ENCODE measurements at regions not wholly inside any gene's neighbourhood (a gene's known extent, or its start where the extent isn't known, plus 50 kb on each side); places are given as distances from the start of the nearest gene placed in this dataset.

- Mint-ChIP-seq H3K9me3 (no peaks in the 10 kb centered on the region), H3K27me3 (ENCODE audit: low read depth) (peaks cover 4% of the 10 kb centered on the region), H3K4me3 (no peak overlapping the region), H3K27ac (no peak overlapping the region), H3K36me3 (no peaks in the 10 kb centered on the region), H3K4me1 (peaks cover 23% of the 10 kb centered on the region)
- no peak for TF ChIP-seq CTCF (IDR thresholded peaks at IDR 0.05; ENCODE audit: unreplicated experiment)
- DNase-seq (ENCODE audit: low spot score in 2 of 2, unreplicated experiment in 2 of 2) = no peak
Measured at GRCh38 chr5:16392718-16393117, 72.9 kb downstream of the ZNF622 start.

- no peak for TF ChIP-seq CTCF (IDR thresholded peaks at IDR 0.05; ENCODE audit: unreplicated experiment)
- H3K4me1 Mint-ChIP-seq = peaks cover 23% of the 10 kb centered on the region
- no peaks in the 10 kb centered on the region for H3K36me3 Mint-ChIP-seq
- H3K27ac Mint-ChIP-seq = no peak overlapping the region
- H3K9me3 Mint-ChIP-seq = no peaks in the 10 kb centered on the region
- DNase-seq (ENCODE audit: low spot score in 2 of 2, unreplicated experiment in 2 of 2) = no peak
- H3K4me3 Mint-ChIP-seq = no peak overlapping the region
- peaks cover 7% of the 10 kb centered on the region for H3K27me3 Mint-ChIP-seq (ENCODE audit: low read depth)
Measured at GRCh38 chr5:16391858-16392649, 73.5 kb downstream of the ZNF622 start.

- no peak for TF ChIP-seq CTCF (IDR thresholded peaks at IDR 0.05; ENCODE audit: unreplicated experiment)
- Mint-ChIP-seq H3K4me3 (no peak overlapping the region), H3K27ac (no peak overlapping the region), H3K4me1 (peaks cover 23% of the 10 kb centered on the region), H3K36me3 (no peaks in the 10 kb centered on the region), H3K27me3 (ENCODE audit: low read depth) (peaks cover 15% of the 10 kb centered on the region), H3K9me3 (no peaks in the 10 kb centered on the region)
- DNase-seq (ENCODE audit: low spot score in 2 of 2, unreplicated experiment in 2 of 2) = no peak
Measured at GRCh38 chr5:16390825-16391224, 74.8 kb downstream of the ZNF622 start.

- Mint-ChIP-seq H3K4me3 (no peak overlapping the region), H3K9me3 (no peaks in the 10 kb centered on the region), H3K27ac (no peak overlapping the region), H3K27me3 (ENCODE audit: low read depth) (peaks cover 33% of the 10 kb centered on the region), H3K36me3 (no peaks in the 10 kb centered on the region), H3K4me1 (peaks cover 6% of the 10 kb centered on the region)
- DNase-seq (ENCODE audit: low spot score in 2 of 2, unreplicated experiment in 2 of 2) = no peak
- no peak for TF ChIP-seq CTCF (IDR thresholded peaks at IDR 0.05; ENCODE audit: unreplicated experiment)
Measured at GRCh38 chr5:16385516-16386090, 80.0 kb downstream of the ZNF622 start.

GRCh38 chr5:16384804-16385203, 80.8 kb downstream of the ZNF622 start:
- H3K27ac Mint-ChIP-seq = no peak overlapping the region
- no peak for DNase-seq (ENCODE audit: low spot score in 2 of 2, unreplicated experiment in 2 of 2)
- H3K4me1 Mint-ChIP-seq = no peaks in the 10 kb centered on the region
- no peak for TF ChIP-seq CTCF (IDR thresholded peaks at IDR 0.05; ENCODE audit: unreplicated experiment)
- H3K36me3 Mint-ChIP-seq = no peaks in the 10 kb centered on the region
- peaks cover 40% of the 10 kb centered on the region for H3K27me3 Mint-ChIP-seq (ENCODE audit: low read depth)
- no peak overlapping the region for H3K4me3 Mint-ChIP-seq
- no peaks in the 10 kb centered on the region for H3K9me3 Mint-ChIP-seq

All from mesothelial cell of epicardium (in vitro differentiated cells).